ENCODE measurements at regions not wholly inside any gene's neighbourhood (a gene's known extent, or its start where the extent isn't known, plus 50 kb on each side); places are given as distances from the start of the nearest gene placed in this dataset.

DNA sequence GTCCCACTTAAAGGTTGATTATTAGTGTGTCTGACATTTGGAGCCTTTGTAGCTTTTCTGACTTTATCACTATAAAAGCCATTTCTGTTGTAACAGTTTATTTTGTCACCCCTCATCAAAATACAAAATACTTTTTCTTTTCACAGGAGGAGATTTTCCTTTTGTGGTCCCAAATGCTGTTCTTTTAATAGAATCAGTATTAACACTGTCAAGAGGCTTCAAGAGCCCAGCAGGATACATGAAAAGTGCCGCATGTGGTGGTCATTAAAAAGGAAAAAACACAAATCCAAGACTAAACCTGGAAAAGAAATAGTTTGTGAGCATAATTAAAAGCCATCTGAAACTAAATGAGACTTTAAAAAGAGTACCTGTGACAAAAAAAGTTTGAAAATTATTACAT is 515.7 kb downstream of the DCDC2C start (continued):
- TF ChIP-seq, protein P1, sequence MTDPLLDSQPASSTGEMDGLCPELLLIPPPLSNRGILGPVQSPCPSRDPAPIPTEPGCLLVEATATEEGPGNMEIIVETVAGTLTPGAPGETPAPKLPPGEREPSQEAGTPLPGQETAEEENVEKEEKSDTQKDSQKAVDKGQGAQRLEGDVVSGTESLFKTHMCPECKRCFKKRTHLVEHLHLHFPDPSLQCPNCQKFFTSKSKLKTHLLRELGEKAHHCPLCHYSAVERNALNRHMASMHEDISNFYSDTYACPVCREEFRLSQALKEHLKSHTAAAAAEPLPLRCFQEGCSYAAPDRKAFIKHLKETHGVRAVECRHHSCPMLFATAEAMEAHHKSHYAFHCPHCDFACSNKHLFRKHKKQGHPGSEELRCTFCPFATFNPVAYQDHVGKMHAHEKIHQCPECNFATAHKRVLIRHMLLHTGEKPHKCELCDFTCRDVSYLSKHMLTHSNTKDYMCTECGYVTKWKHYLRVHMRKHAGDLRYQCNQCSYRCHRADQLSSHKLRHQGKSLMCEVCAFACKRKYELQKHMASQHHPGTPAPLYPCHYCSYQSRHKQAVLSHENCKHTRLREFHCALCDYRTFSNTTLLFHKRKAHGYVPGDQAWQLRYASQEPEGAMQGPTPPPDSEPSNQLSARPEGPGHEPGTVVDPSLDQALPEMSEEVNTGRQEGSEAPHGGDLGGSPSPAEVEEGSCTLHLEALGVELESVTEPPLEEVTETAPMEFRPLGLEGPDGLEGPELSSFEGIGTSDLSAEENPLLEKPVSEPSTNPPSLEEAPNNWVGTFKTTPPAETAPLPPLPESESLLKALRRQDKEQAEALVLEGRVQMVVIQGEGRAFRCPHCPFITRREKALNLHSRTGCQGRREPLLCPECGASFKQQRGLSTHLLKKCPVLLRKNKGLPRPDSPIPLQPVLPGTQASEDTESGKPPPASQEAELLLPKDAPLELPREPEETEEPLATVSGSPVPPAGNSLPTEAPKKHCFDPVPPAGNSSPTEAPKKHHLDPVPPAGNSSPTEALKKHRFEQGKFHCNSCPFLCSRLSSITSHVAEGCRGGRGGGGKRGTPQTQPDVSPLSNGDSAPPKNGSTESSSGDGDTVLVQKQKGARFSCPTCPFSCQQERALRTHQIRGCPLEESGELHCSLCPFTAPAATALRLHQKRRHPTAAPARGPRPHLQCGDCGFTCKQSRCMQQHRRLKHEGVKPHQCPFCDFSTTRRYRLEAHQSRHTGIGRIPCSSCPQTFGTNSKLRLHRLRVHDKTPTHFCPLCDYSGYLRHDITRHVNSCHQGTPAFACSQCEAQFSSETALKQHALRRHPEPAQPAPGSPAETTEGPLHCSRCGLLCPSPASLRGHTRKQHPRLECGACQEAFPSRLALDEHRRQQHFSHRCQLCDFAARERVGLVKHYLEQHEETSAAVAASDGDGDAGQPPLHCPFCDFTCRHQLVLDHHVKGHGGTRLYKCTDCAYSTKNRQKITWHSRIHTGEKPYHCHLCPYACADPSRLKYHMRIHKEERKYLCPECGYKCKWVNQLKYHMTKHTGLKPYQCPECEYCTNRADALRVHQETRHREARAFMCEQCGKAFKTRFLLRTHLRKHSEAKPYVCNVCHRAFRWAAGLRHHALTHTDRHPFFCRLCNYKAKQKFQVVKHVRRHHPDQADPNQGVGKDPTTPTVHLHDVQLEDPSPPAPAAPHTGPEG (CRISPR knock-in tag; IDR thresholded peaks at IDR 0.05), result no peak
- TF ChIP-seq, protein P2, sequence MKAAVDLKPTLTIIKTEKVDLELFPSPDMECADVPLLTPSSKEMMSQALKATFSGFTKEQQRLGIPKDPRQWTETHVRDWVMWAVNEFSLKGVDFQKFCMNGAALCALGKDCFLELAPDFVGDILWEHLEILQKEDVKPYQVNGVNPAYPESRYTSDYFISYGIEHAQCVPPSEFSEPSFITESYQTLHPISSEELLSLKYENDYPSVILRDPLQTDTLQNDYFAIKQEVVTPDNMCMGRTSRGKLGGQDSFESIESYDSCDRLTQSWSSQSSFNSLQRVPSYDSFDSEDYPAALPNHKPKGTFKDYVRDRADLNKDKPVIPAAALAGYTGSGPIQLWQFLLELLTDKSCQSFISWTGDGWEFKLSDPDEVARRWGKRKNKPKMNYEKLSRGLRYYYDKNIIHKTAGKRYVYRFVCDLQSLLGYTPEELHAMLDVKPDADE (CRISPR knock-in tag; IDR thresholded peaks at IDR 0.05), result no peak
- TF ChIP-seq ZNF234 (CRISPR knock-in tag; conservative IDR thresholded peaks at IDR 0.05) (no peak), NR2F2 (IDR thresholded peaks at IDR 0.05; ENCODE audit: borderline replicate concordance, low read depth) (no peak), ZKSCAN8 (CRISPR knock-in tag; IDR thresholded peaks at IDR 0.05; ENCODE audit: borderline replicate concordance) (no peak), HHEX (CRISPR knock-in tag; IDR thresholded peaks at IDR 0.05) (no peak)

DNA sequence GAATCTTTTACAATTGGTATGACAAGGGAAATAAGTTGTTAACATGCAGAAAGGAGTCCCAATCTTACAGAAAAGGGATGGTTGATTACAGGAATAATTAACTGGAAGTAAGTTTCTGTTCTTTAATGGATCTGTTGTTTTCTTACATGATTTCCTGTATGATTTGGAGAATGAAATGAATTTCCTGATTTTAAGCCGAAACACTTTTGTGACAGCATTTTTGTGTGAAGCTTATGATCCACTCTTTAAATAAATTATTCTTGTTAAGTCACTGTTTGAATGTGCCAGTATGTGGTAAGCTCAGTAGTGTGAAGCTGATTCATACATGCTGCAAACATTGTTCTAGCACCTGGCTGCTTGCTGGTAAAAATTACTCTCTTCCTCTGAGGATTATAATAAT is 516.2 kb downstream of the DCDC2C start:
- intact Hi-C loops (cut with micrococcal nuclease; ENCODE audit: unreplicated experiment), result no loop called here
- Histone ChIP-seq H3K79me2 (ENCODE audit: insufficient read depth, low read length) (no peaks in the 10 kb centered on the region), H3K9me3 (ENCODE audit: low read length) (peaks cover 45% of the 10 kb centered on the region), H4K20me1 (ENCODE audit: insufficient read depth, low read length) (no peaks in the 10 kb centered on the region), H3K4me3 (replicated peaks in 1 of 3; ENCODE audit: insufficient read depth in 1 of 3, low read depth in 2 of 3, low read length in 3 of 3) (no peak overlapping the region), H3K27me3 (ENCODE audit: control insufficient read depth in 1 of 2, insufficient read depth in 2 of 2, low read length in 2 of 2) (no peaks in the 10 kb centered on the region), H2AFZ (ENCODE audit: low read length) (no peak overlapping the region), H3K9ac (ENCODE audit: insufficient read depth, low read depth, low read length) (no peak overlapping the region), H3K27ac (ENCODE audit: extremely low read length, insufficient read depth, low read length) (no peak overlapping the region), H3K36me3 (replicated peaks in 1 of 2; ENCODE audit: control insufficient read depth in 1 of 2, insufficient read depth in 2 of 2, low read length in 2 of 2) (no peaks in the 10 kb centered on the region), H3K4me1 (ENCODE audit: insufficient read depth, low read length) (no peaks in the 10 kb centered on the region), H3K4me2 (ENCODE audit: low read depth, low read length) (no peak overlapping the region)
- CTCF ChIA-PET (ENCODE audit: low intra/inter-chr PET ratio, low total read pairs), result no interaction called here
- BruUV-seq (replicated peaks), result no TSS peak
- DNase-seq (ENCODE audit: low spot score) (no peak), ATAC-seq (no peak), FAIRE-seq (no peak)
- WGBS (ENCODE audit: low lambda C conversion rate), result 10% methylated on average over 1 of the region's 1 CpG
- in situ Hi-C loops (cut with HindIII; ENCODE audit: extremely low pct_ligation_motif_present, low pct_unique_long_range_greater_than_20kb), result no loop called here
- POLR2A ChIA-PET, result no interaction called here
- TF ChIP-seq ZMYM3 (CRISPR knock-in tag; IDR thresholded peaks at IDR 0.05) (no peak), ZNF891 (CRISPR knock-in tag; IDR thresholded peaks at IDR 0.05) (no peak), ELF4 (CRISPR knock-in tag; IDR thresholded peaks at IDR 0.05; ENCODE audit: borderline replicate concordance) (no peak), CREM (IDR thresholded peaks at IDR 0.05) (no peak), CREM (CRISPR knock-in tag; IDR thresholded peaks at IDR 0.05) (no peak), GABPB1 (CRISPR knock-in tag; IDR thresholded peaks at IDR 0.05) (no peak)
- TF ChIP-seq, protein P3, sequence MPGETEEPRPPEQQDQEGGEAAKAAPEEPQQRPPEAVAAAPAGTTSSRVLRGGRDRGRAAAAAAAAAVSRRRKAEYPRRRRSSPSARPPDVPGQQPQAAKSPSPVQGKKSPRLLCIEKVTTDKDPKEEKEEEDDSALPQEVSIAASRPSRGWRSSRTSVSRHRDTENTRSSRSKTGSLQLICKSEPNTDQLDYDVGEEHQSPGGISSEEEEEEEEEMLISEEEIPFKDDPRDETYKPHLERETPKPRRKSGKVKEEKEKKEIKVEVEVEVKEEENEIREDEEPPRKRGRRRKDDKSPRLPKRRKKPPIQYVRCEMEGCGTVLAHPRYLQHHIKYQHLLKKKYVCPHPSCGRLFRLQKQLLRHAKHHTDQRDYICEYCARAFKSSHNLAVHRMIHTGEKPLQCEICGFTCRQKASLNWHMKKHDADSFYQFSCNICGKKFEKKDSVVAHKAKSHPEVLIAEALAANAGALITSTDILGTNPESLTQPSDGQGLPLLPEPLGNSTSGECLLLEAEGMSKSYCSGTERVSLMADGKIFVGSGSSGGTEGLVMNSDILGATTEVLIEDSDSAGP (CRISPR knock-in tag; IDR thresholded peaks at IDR 0.05; ENCODE audit: borderline replicate concordance), result no peak
- TF ChIP-seq, protein P4, sequence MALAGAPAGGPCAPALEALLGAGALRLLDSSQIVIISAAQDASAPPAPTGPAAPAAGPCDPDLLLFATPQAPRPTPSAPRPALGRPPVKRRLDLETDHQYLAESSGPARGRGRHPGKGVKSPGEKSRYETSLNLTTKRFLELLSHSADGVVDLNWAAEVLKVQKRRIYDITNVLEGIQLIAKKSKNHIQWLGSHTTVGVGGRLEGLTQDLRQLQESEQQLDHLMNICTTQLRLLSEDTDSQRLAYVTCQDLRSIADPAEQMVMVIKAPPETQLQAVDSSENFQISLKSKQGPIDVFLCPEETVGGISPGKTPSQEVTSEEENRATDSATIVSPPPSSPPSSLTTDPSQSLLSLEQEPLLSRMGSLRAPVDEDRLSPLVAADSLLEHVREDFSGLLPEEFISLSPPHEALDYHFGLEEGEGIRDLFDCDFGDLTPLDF (CRISPR knock-in tag; IDR thresholded peaks at IDR 0.05), result no peak
- TF ChIP-seq, protein P5, sequence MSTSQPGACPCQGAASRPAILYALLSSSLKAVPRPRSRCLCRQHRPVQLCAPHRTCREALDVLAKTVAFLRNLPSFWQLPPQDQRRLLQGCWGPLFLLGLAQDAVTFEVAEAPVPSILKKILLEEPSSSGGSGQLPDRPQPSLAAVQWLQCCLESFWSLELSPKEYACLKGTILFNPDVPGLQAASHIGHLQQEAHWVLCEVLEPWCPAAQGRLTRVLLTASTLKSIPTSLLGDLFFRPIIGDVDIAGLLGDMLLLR (CRISPR knock-in tag; IDR thresholded peaks at IDR 0.05), result no peak
